ENCODE measurements at regions not wholly inside any gene's neighbourhood (a gene's known extent, or its start where the extent isn't known, plus 50 kb on each side); places are given as distances from the start of the nearest gene placed in this dataset.

DNA sequence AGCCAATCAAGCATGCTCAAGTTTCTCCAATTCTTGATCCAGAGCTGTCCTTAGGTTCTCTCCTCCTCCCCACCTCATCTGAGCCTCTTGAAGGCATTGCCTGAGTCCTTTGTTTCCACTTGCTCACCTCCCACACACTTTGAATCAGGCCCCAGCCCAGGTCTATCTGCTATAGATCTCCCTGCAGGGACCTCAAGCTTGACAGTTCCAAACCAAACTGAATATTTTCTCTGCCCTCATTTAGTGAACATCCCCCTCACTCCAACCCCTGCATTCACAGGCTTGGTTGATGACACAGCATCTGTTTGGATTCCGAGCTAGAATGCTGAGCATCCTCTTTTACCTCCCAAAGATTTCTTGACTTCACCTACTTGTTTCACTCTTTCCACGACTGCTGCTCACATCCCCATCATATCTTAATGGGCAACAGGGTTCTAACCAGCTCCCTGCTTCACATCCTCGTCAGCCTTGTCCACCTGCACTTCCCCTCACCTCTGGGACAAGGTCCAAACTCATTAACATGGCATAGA is 474.5 kb downstream of the ZSWIM6 start:
- TF ChIP-seq, protein P1, sequence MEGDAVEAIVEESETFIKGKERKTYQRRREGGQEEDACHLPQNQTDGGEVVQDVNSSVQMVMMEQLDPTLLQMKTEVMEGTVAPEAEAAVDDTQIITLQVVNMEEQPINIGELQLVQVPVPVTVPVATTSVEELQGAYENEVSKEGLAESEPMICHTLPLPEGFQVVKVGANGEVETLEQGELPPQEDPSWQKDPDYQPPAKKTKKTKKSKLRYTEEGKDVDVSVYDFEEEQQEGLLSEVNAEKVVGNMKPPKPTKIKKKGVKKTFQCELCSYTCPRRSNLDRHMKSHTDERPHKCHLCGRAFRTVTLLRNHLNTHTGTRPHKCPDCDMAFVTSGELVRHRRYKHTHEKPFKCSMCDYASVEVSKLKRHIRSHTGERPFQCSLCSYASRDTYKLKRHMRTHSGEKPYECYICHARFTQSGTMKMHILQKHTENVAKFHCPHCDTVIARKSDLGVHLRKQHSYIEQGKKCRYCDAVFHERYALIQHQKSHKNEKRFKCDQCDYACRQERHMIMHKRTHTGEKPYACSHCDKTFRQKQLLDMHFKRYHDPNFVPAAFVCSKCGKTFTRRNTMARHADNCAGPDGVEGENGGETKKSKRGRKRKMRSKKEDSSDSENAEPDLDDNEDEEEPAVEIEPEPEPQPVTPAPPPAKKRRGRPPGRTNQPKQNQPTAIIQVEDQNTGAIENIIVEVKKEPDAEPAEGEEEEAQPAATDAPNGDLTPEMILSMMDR (IDR thresholded peaks at IDR 0.05) = no peak
- no peak for TF ChIP-seq POLR2A (IDR thresholded peaks at IDR 0.05)

All from body of pancreas (tissue), 4 donors.